ENCODE measurements at regions not wholly inside any gene's neighbourhood (a gene's known extent, or its start where the extent isn't known, plus 50 kb on each side); places are given as distances from the start of the nearest gene placed in this dataset.

DNA sequence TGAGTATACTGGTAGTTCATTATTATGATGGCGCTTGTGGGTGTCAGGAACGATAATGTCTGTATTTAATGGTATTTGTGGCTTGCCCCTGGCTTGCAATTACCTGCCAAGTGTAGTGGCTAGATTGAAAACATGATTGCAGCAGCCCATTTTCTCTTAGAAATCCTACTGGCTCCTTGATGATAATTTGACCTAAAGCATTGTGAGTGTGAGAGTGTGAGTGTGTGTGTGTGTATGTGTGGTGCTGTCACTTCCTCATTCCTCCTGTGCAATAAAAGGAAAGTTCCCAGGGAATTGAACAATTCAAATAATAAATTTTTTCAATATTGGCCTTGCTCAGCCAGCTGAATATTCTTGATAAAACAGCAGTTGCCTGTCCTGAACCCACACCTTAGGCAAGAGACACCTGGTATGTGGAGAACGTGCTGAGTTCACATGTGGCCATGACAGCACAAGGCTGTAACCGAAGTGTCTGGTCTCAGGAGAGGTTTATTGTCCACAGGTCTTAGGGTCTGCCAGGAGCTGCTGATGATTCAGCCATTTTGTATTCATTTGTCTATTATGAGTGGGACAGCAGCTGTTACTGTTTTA is 193.3 kb downstream of the CD47 start:
- DNase-seq (ENCODE audit: low read depth, low spot score), result peak; percentile 36
- in situ Hi-C loops (cut with HindIII; ENCODE audit: low sequenced_read_pairs), result no loop called here
- TF ChIP-seq, protein P1, sequence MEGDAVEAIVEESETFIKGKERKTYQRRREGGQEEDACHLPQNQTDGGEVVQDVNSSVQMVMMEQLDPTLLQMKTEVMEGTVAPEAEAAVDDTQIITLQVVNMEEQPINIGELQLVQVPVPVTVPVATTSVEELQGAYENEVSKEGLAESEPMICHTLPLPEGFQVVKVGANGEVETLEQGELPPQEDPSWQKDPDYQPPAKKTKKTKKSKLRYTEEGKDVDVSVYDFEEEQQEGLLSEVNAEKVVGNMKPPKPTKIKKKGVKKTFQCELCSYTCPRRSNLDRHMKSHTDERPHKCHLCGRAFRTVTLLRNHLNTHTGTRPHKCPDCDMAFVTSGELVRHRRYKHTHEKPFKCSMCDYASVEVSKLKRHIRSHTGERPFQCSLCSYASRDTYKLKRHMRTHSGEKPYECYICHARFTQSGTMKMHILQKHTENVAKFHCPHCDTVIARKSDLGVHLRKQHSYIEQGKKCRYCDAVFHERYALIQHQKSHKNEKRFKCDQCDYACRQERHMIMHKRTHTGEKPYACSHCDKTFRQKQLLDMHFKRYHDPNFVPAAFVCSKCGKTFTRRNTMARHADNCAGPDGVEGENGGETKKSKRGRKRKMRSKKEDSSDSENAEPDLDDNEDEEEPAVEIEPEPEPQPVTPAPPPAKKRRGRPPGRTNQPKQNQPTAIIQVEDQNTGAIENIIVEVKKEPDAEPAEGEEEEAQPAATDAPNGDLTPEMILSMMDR (IDR thresholded peaks at IDR 0.05; ENCODE audit: low read depth, low read length), result no peak
- no peak overlapping the region for H3K4me3 ChIP-seq (ENCODE audit: low read depth, low read length)

DNA sequence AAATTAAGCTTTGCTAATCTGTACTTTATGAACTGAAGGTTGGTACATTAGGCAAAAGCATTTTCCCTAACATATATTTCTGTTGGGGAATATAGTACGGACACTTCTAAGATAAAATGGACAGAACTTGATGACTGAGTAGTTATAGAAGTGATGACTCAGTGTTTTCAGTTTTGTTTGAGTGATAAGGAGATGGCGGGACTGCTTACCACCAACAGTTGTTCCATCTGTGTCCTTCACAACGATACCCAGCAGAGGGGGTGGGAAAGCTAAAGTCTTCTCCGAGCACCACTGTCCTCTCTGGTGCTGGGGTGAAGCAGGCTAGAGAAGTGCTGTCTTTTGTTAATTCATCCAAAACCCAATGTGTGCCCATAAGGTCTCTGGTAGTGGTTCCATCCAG is 195.8 kb downstream of the CD47 start:
- in situ Hi-C loops (cut with HindIII; ENCODE audit: low sequenced_read_pairs), result no loop called here
- TF ChIP-seq, protein P1 (IDR thresholded peaks at IDR 0.05; ENCODE audit: low read depth, low read length), result no peak
- no peak overlapping the region for H3K4me3 ChIP-seq (ENCODE audit: low read depth, low read length)
- no peak for DNase-seq (ENCODE audit: low read depth, low spot score)

DNA sequence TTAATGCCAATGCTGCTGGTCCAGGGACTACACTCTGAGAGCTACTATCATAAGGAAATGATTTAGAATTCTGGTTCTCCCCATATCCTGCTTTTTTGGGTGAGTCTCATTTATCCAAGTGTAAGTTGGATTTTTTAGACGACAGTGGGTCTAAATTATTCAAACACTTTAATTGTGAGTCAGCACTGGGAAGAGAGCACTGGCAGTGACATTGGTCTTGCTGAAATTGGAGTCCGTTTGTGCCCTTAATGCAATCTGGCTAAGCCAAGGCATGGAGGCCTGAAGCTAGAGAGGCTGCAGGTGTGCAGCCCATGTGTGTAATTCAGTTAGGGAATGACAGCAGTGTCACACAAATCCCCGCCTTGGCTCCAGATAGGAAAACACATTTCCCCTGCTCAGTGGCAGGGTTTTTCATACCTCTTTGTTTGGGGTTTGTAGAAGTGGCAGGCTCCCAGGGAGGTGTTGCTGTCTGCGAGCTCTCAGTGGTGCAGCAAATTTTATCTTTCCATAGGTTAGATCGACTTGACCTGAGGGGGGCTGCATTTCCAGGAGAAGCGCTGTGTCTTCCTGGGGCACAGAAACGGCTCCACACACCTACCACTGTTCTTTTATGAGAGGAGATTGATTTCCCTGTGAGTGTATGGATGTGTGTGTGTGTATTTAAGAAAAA is 197.7 kb downstream of the CD47 start:
- no peak for DNase-seq (ENCODE audit: low read depth, low spot score)
- in situ Hi-C loops (cut with HindIII; ENCODE audit: low sequenced_read_pairs), result no loop called here
- TF ChIP-seq, protein P1 (IDR thresholded peaks at IDR 0.05; ENCODE audit: low read depth, low read length), result no peak
- no peak overlapping the region for H3K4me3 ChIP-seq (ENCODE audit: low read depth, low read length)

DNA sequence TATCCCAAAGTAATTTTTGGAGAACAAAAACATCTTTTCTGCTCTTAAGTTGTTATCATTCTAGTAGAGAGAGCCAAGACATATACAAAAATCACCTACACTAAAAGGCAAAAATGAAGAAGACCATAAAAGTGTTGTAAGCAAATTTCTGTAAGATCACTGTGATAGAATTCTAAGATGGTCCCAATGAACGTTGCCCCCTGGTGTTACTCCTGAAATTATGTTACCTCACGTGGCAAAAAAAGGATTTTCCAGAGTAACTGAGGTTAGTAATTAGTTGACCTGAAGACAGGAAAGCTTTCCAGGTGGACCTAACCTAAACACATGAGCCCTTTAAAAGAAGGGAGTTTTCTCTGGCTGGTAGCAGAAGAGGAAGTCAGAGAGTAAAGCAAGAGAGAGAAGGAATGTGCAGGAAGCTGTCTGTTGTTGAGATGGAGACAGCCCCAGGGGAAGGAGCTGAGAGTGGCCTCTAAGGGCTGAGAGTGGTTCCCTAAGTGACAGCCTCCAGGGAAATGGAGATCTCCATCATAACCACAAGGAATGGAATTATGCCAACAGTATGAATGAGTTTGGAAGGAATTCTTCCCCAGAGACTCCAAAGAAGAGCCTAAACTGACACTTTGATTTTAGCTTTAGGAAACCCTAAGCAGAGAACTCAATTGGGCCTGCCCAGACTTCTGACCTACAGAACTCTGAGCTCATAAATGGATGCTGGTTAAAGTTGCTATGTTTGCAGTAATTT is 205.9 kb downstream of the CD47 start:
- peak; percentile 46 for DNase-seq (ENCODE audit: low read depth, low spot score)
- no peak overlapping the region for H3K4me3 ChIP-seq (ENCODE audit: low read depth, low read length)
- TF ChIP-seq, protein P1 (IDR thresholded peaks at IDR 0.05; ENCODE audit: low read depth, low read length), result no peak
- in situ Hi-C loops (cut with HindIII; ENCODE audit: low sequenced_read_pairs), result no loop called here

DNA sequence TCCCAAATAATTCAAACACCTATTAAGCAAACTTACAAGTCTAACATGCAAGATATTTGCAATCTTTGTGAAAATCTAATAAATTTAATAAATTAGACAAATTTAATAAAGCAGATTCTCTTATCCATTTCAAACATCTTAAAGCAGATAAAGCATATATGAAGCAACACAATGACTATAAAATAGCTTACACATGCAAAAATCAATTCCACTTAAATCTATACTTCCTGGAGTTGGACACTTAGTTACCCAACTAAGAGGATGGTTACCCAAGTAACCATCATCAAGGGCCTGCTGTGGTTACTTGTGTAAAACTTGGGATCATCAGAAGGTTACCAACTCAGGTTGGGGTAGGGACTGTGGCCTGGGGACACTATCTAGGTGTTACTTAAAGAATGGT is 206.8 kb downstream of the CD47 start:
- no peak for DNase-seq (ENCODE audit: low read depth, low spot score)
- H3K4me3 ChIP-seq (ENCODE audit: low read depth, low read length), result no peak overlapping the region
- in situ Hi-C loops (cut with HindIII; ENCODE audit: low sequenced_read_pairs), result no loop called here
- TF ChIP-seq, protein P1 (IDR thresholded peaks at IDR 0.05; ENCODE audit: low read depth, low read length), result no peak

DNA sequence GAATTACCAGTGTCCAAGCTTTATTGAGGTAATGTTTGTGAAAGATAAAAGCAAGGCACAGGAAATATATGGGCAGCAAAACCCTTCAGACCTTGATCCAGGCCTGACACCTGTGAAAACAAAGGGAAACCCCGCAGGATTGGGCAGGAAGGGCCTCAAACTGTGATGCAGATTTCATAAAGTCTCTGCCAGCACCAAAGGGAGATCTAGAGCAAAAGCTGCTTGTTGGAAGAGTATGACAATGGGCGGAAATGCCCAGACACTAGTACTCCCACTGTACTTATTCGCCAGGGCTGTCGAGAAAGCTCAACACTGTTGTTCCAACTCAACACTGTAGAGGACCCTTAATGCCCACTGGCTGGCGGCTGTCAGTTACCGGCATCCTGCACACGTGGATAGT is 207.9 kb downstream of the CD47 start:
- in situ Hi-C loops (cut with HindIII; ENCODE audit: low sequenced_read_pairs), result no loop called here
- no peak for DNase-seq (ENCODE audit: low read depth, low spot score)
- no peak overlapping the region for H3K4me3 ChIP-seq (ENCODE audit: low read depth, low read length)
- TF ChIP-seq, protein P1 (IDR thresholded peaks at IDR 0.05; ENCODE audit: low read depth, low read length), result no peak
